Brain microvascular endothelial cell (primary cell): ENCODE measurements at regions not wholly inside any gene's neighbourhood (a gene's known extent, or its start where the extent isn't known, plus 50 kb on each side); places are given as distances from the start of the nearest gene placed in this dataset.

ENCODE experiments used
- DNase-seq: peaks from one replicate; pipeline ENCODE4 v3.0.0-alpha.2; 2020
- H3K27ac ChIP-seq: fragments of 250-450 bp; sonication (Bioruptor Pico); 2 replicates; pipeline ENCODE4 v1.5.1; 2020; ENCODE audit warnings: mild to moderate bottlenecking, moderate library complexity
- H3K27me3 ChIP-seq: fragments of 250-450 bp; sonication (Bioruptor Pico); replicated peaks from 2 replicates; pipeline ENCODE4 v1.5.1; 2020; ENCODE audit warnings: mild to moderate bottlenecking
- H3K36me3 ChIP-seq: fragments of 250-450 bp; sonication (Bioruptor Pico); replicated peaks from 2 replicates; pipeline ENCODE4 v1.5.1; 2020; ENCODE audit warnings: mild to moderate bottlenecking
- H3K4me3 ChIP-seq: 2 replicates; pipeline ENCODE4 v1.5.1; 2011; ENCODE audit warnings: low read depth, mild to moderate bottlenecking, control low read depth, low read length, moderate library complexity
- in situ Hi-C: cut with HindIII; loops from 2 replicates; pipeline ENCODE4 v1.10.0; 2017; ENCODE audit warnings: low sequenced_read_pairs, low pct_ligation_motif_present
- TF ChIP-seq, protein P1 (sequence below): IDR thresholded peaks from 2 replicates; pipeline ENCODE4 v1.5.1; 2011; ENCODE audit warnings: low read depth, mild to moderate bottlenecking, moderate library complexity, low read length, control low read depth, inconsistent platforms; ENCODE audit errors: missing control alignments

DNA sequence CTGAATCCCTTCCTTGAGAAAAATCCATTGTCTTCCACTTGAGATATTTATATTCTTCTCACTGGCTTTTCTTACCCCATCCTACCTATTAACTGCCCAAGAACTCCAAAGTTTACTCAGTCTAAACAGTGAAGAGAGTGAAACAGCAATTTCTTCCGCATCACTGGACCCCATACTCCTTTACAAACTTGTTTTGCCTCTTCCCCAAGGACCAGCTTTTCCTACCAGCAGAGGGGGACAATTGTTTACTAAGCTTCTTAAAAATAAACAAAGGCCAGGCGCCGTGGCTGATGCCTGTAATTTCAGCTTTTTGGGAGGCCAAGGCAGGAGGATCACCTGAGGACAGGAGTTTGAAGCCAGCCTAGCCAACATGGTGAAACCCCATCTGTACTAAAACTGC is 52.0 kb downstream of the LRATD1 start:
- no peaks in the 10 kb centered on the region for H3K27me3 ChIP-seq
- no peaks in the 10 kb centered on the region for H3K36me3 ChIP-seq
- no peak for DNase-seq
- H3K4me3 ChIP-seq: no peak overlapping the region
- in situ Hi-C loops: no loop called here
- H3K27ac ChIP-seq: no peak overlapping the region
- TF ChIP-seq, protein P1, sequence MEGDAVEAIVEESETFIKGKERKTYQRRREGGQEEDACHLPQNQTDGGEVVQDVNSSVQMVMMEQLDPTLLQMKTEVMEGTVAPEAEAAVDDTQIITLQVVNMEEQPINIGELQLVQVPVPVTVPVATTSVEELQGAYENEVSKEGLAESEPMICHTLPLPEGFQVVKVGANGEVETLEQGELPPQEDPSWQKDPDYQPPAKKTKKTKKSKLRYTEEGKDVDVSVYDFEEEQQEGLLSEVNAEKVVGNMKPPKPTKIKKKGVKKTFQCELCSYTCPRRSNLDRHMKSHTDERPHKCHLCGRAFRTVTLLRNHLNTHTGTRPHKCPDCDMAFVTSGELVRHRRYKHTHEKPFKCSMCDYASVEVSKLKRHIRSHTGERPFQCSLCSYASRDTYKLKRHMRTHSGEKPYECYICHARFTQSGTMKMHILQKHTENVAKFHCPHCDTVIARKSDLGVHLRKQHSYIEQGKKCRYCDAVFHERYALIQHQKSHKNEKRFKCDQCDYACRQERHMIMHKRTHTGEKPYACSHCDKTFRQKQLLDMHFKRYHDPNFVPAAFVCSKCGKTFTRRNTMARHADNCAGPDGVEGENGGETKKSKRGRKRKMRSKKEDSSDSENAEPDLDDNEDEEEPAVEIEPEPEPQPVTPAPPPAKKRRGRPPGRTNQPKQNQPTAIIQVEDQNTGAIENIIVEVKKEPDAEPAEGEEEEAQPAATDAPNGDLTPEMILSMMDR: no peak

DNA sequence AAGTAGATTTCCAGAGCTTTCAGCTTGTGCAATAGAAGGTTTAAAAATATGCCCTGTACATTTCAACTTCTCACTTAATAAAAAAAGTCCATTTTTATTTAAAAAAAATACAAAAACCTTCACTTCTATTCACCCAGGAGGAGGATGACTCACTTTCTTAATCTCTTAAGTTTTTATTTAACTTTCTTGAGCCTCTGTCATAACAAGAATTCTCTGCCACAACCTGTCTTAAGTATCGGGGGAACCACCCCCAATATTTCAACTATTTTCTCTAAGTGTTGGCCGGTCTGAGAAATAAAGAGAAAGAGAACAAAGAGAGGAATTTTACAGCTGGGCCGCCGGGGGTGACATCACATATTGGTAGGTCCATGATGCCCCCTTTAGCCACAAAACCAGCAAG is 58.4 kb downstream of the LRATD1 start:
- no peak for DNase-seq
- H3K27me3 ChIP-seq: no peaks in the 10 kb centered on the region
- TF ChIP-seq, protein P1: no peak
- H3K36me3 ChIP-seq: no peaks in the 10 kb centered on the region
- in situ Hi-C loops: no loop called here
- H3K4me3 ChIP-seq: no peak overlapping the region
- no peak overlapping the region for H3K27ac ChIP-seq

DNA sequence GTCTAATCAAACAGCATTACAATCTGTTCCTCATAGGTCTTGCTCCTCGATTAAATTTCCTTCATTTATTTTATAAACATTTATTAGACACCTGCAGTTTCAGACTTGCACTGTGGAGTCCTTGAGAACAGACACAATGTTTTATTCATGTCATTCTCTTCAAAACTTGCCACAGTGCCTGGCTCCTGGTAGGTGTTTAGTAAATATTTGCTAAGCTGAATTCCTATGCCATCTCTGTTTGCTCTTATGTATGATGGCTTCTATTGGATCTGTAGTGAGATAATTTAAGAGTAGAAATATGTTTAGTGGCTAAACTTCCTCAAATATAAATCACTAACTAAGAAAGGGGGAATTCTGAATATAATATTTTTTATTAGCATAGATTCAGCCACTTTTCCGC is 61.4 kb downstream of the LRATD1 start:
- Histone ChIP-seq H3K27me3 (no peaks in the 10 kb centered on the region), H3K27ac (no peak overlapping the region), H3K36me3 (no peaks in the 10 kb centered on the region), H3K4me3 (no peak overlapping the region)
- no peak for DNase-seq
- in situ Hi-C loops: no loop called here
- TF ChIP-seq, protein P1: no peak

DNA sequence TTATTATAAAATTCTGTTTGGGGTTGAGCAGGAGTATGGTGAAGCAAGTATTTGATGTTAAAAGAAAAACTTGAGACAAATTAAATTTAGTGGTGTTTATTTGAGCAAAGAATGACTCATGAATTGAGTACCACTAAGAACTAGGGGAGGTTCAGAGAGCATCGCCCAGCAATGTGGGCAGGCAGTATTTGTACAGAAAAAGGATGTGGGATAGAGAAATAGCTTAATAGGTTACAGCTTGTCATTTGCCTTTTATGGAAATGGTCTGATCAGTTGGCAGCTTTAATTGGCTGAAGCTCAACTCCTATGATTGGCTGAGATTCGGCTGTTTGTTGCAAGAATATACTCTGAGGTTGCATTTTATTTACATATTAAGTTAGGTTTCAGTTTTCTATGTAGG is 68.2 kb downstream of the LRATD1 start:
- H3K4me3 ChIP-seq: no peak overlapping the region
- no peaks in the 10 kb centered on the region for H3K36me3 ChIP-seq
- no peaks in the 10 kb centered on the region for H3K27me3 ChIP-seq
- H3K27ac ChIP-seq: no peak overlapping the region
- no peak for DNase-seq
- in situ Hi-C loops: no loop called here
- TF ChIP-seq, protein P1: no peak

DNA sequence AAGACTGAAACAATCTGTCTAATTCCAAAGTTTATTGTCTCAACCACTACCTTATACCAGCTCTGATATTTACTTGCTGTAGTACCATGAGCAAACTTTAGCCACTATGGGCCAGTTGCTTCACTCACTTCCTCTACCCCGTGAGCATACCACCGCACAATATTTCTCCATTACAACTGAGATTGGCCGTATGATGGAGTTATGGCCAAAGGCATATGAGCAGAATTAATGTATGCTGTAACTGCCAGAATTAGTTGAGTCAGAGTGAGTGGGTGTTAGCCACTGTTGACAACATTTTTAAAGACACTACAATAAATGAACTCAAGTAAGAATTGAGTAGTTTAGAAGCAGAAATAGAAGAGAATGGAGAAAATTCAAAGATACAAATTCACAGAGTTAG is 69.7 kb downstream of the LRATD1 start:
- no peak for DNase-seq
- no peak overlapping the region for H3K4me3 ChIP-seq
- no peaks in the 10 kb centered on the region for H3K27me3 ChIP-seq
- no peak overlapping the region for H3K27ac ChIP-seq
- no peaks in the 10 kb centered on the region for H3K36me3 ChIP-seq
- in situ Hi-C loops: no loop called here
- TF ChIP-seq, protein P1: no peak

DNA sequence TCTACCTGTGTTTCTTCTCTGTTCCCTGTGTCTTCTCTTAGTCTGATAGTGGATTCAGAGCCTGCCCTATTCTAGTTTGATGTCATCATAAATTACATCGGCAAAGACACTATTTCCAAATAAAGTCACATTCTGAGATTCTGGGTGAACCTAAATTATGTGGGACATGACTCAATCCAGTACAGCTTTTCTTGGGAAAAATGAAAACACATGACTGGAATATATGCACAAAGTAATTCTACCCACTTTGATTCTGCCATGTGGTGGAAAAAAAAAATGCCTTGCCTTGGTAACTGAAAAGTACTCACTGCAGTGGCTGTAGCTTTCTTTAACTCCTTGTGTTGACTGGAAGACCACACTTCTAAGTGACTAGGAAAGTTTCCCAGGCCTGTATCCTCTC is 73.7 kb downstream of the LRATD1 start:
- DNase-seq: no peak
- in situ Hi-C loops: no loop called here

More for the DNA sequence above, 73.7 kb downstream of the LRATD1 start:
- Histone ChIP-seq H3K4me3 (no peak overlapping the region), H3K27me3 (no peaks in the 10 kb centered on the region), H3K36me3 (no peaks in the 10 kb centered on the region), H3K27ac (no peak overlapping the region)
- TF ChIP-seq, protein P1: no peak
